ENCODE measurements at regions not wholly inside any gene's neighbourhood (a gene's known extent, or its start where the extent isn't known, plus 50 kb on each side); places are given as distances from the start of the nearest gene placed in this dataset.

- CTCF ChIA-PET, result interaction anchor here (0.7 kb wide), 1 partner anchor 240 kb away, joined by 3 read pairs; no protein-coding TSS in a partner anchor
- POLR2A ChIA-PET, result no interaction called here
- H3K4me1 Mint-ChIP-seq, result no peaks in the 10 kb centered on the region
- peaks cover 7% of the 10 kb centered on the region for H3K9me3 Mint-ChIP-seq (ENCODE audit: low read depth)
- no peaks in the 10 kb centered on the region for H3K27me3 Mint-ChIP-seq
- no peak overlapping the region for H3K27ac Mint-ChIP-seq
- no peak overlapping the region for H3K4me3 Mint-ChIP-seq
- DNase-seq (no peak), ATAC-seq (no peak)
- no peaks in the 10 kb centered on the region for H3K36me3 Mint-ChIP-seq (ENCODE audit: low read depth)
- intact Hi-C loops (cut with DNase I, micrococcal nuclease), result no loop called here
These were observed 181.1 kb upstream of the RBMS3 start for GRCh38 chr3:29099775-29100174.

GRCh38 chr3:29100292-29100691 lies 180.6 kb upstream of the RBMS3 start:
- POLR2A ChIA-PET, result no interaction called here
- CTCF ChIA-PET, result no interaction called here
- Mint-ChIP-seq H3K27ac (no peak overlapping the region), H3K9me3 (ENCODE audit: low read depth) (peaks cover 7% of the 10 kb centered on the region), H3K4me3 (no peak overlapping the region), H3K27me3 (no peaks in the 10 kb centered on the region), H3K36me3 (ENCODE audit: low read depth) (no peaks in the 10 kb centered on the region), H3K4me1 (no peaks in the 10 kb centered on the region)
- intact Hi-C loops (cut with DNase I, micrococcal nuclease), result no loop called here
- ATAC-seq (no peak), DNase-seq (no peak)

- DNase-seq (no peak), ATAC-seq (no peak)
- CTCF ChIA-PET, result no interaction called here
- no peaks in the 10 kb centered on the region for H3K27me3 Mint-ChIP-seq
- no peaks in the 10 kb centered on the region for H3K4me1 Mint-ChIP-seq
- H3K36me3 Mint-ChIP-seq (ENCODE audit: low read depth), result no peaks in the 10 kb centered on the region
- POLR2A ChIA-PET, result no interaction called here
- no peaks in the 10 kb centered on the region for H3K9me3 Mint-ChIP-seq (ENCODE audit: low read depth)
- intact Hi-C loops (cut with DNase I, micrococcal nuclease), result no loop called here
- no peak overlapping the region for H3K27ac Mint-ChIP-seq
- no peak overlapping the region for H3K4me3 Mint-ChIP-seq
These were observed 152.9 kb upstream of the RBMS3 start for GRCh38 chr3:29128001-29128400.

- H3K4me3 Mint-ChIP-seq, result no peak overlapping the region
- POLR2A ChIA-PET, result interaction anchor here (0.6 kb wide), 1 partner anchor 83 kb away, joined by 6 read pairs; no protein-coding TSS in a partner anchor
- no peaks in the 10 kb centered on the region for H3K9me3 Mint-ChIP-seq (ENCODE audit: low read depth)
- no peaks in the 10 kb centered on the region for H3K36me3 Mint-ChIP-seq (ENCODE audit: low read depth)
- ATAC-seq, result peak; percentile 86
- peak; percentile 47 for DNase-seq
- CTCF ChIA-PET, result interaction anchor here (1.7 kb wide), 1 partner anchor 9 kb away, joined by 4 read pairs; no protein-coding TSS in a partner anchor
- peaks cover 4% of the 10 kb centered on the region for H3K4me1 Mint-ChIP-seq
- no peak overlapping the region for H3K27ac Mint-ChIP-seq
- H3K27me3 Mint-ChIP-seq, result peaks cover 2% of the 10 kb centered on the region
- intact Hi-C loops (cut with DNase I, micrococcal nuclease), result no loop called here
These were observed 143.3 kb upstream of the RBMS3 start for GRCh38 chr3:29137601-29138000.

- Mint-ChIP-seq H3K9me3 (ENCODE audit: low read depth) (no peaks in the 10 kb centered on the region), H3K4me1 (peaks cover 4% of the 10 kb centered on the region), H3K4me3 (no peak overlapping the region), H3K36me3 (ENCODE audit: low read depth) (no peaks in the 10 kb centered on the region), H3K27ac (no peak overlapping the region), H3K27me3 (peaks cover 2% of the 10 kb centered on the region)
- intact Hi-C loops (cut with DNase I, micrococcal nuclease), result no loop called here
- no peak for DNase-seq
- ChIA-PET CTCF (interaction anchor here (1.7 kb wide), 1 partner anchor 8 kb away, joined by 4 read pairs; no protein-coding TSS in a partner anchor), POLR2A (no interaction called here)
- peak; percentile 12 for ATAC-seq
These were observed 142.7 kb upstream of the RBMS3 start for GRCh38 chr3:29138171-29138570.

- H3K36me3 Mint-ChIP-seq (ENCODE audit: low read depth), result no peaks in the 10 kb centered on the region
- no peaks in the 10 kb centered on the region for H3K27me3 Mint-ChIP-seq
- ATAC-seq (no peak), DNase-seq (no peak)
- ChIA-PET POLR2A (no interaction called here), CTCF (no interaction called here)
- H3K4me3 Mint-ChIP-seq, result no peak overlapping the region
- intact Hi-C loops (cut with DNase I, micrococcal nuclease), result no loop called here
- no peak overlapping the region for H3K27ac Mint-ChIP-seq
- H3K4me1 Mint-ChIP-seq, result peaks cover 6% of the 10 kb centered on the region
- no peaks in the 10 kb centered on the region for H3K9me3 Mint-ChIP-seq (ENCODE audit: low read depth)
These were observed 140.2 kb upstream of the RBMS3 start for GRCh38 chr3:29140666-29141065.

GRCh38 chr3:29141197-29141917 lies 139.5 kb upstream of the RBMS3 start:
- Mint-ChIP-seq H3K36me3 (ENCODE audit: low read depth) (no peaks in the 10 kb centered on the region), H3K9me3 (ENCODE audit: low read depth) (no peaks in the 10 kb centered on the region), H3K4me3 (no peak overlapping the region), H3K4me1 (peaks cover 6% of the 10 kb centered on the region), H3K27ac (no peak overlapping the region), H3K27me3 (no peaks in the 10 kb centered on the region)
- no peak for DNase-seq
- intact Hi-C loops (cut with DNase I, micrococcal nuclease), result no loop called here
- ChIA-PET POLR2A (no interaction called here), CTCF (no interaction called here)
- no peak for ATAC-seq

- DNase-seq (no peak), ATAC-seq (no peak)
- Mint-ChIP-seq H3K9me3 (ENCODE audit: low read depth) (no peaks in the 10 kb centered on the region), H3K36me3 (ENCODE audit: low read depth) (no peaks in the 10 kb centered on the region), H3K27ac (no peak overlapping the region), H3K4me1 (peaks cover 6% of the 10 kb centered on the region), H3K27me3 (no peaks in the 10 kb centered on the region), H3K4me3 (no peak overlapping the region)
- ChIA-PET CTCF (no interaction called here), POLR2A (no interaction called here)
- intact Hi-C loops (cut with DNase I, micrococcal nuclease), result no loop called here
These were observed 139.0 kb upstream of the RBMS3 start for GRCh38 chr3:29141918-29142275.

GRCh38 chr3:29143151-29143550 lies 137.7 kb upstream of the RBMS3 start:
- no peak overlapping the region for H3K4me3 Mint-ChIP-seq
- no peak overlapping the region for H3K27ac Mint-ChIP-seq
- POLR2A ChIA-PET, result no interaction called here
- ATAC-seq (no peak), DNase-seq (no peak)
- H3K4me1 Mint-ChIP-seq, result peaks cover 2% of the 10 kb centered on the region
- CTCF ChIA-PET, result no interaction called here
- no peaks in the 10 kb centered on the region for H3K36me3 Mint-ChIP-seq (ENCODE audit: low read depth)
- intact Hi-C loops (cut with DNase I, micrococcal nuclease), result no loop called here
- H3K9me3 Mint-ChIP-seq (ENCODE audit: low read depth), result no peaks in the 10 kb centered on the region
- H3K27me3 Mint-ChIP-seq, result no peaks in the 10 kb centered on the region

- Mint-ChIP-seq H3K9me3 (ENCODE audit: low read depth) (no peaks in the 10 kb centered on the region), H3K4me1 (peaks cover 2% of the 10 kb centered on the region), H3K27ac (no peak overlapping the region), H3K27me3 (no peaks in the 10 kb centered on the region), H3K4me3 (no peak overlapping the region), H3K36me3 (ENCODE audit: low read depth) (no peaks in the 10 kb centered on the region)
- POLR2A ChIA-PET, result no interaction called here
- intact Hi-C loops (cut with DNase I, micrococcal nuclease), result no loop called here
- CTCF ChIA-PET, result interaction anchor here (1.0 kb wide), 1 partner anchor 10 kb away, joined by 5 read pairs; no protein-coding TSS in a partner anchor
- ATAC-seq (no peak), DNase-seq (no peak)
These were observed 136.5 kb upstream of the RBMS3 start for GRCh38 chr3:29144361-29144760.

- peaks cover 2% of the 10 kb centered on the region for H3K4me1 Mint-ChIP-seq
- DNase-seq, result no peak
- intact Hi-C loops (cut with DNase I, micrococcal nuclease), result no loop called here
- no peaks in the 10 kb centered on the region for H3K27me3 Mint-ChIP-seq
- no peaks in the 10 kb centered on the region for H3K9me3 Mint-ChIP-seq (ENCODE audit: low read depth)
- H3K36me3 Mint-ChIP-seq (ENCODE audit: low read depth), result no peaks in the 10 kb centered on the region
- ChIA-PET CTCF (interaction anchor here (1.0 kb wide), 1 partner anchor 9 kb away, joined by 5 read pairs; no protein-coding TSS in a partner anchor), POLR2A (no interaction called here)
- no peak for ATAC-seq
- no peak overlapping the region for H3K27ac Mint-ChIP-seq
- H3K4me3 Mint-ChIP-seq, result no peak overlapping the region
These were observed 136.1 kb upstream of the RBMS3 start for GRCh38 chr3:29144807-29145206.

GRCh38 chr3:29145360-29145759 lies 135.5 kb upstream of the RBMS3 start:
- Mint-ChIP-seq H3K4me3 (no peak overlapping the region), H3K9me3 (ENCODE audit: low read depth) (no peaks in the 10 kb centered on the region), H3K4me1 (peaks cover 2% of the 10 kb centered on the region), H3K27me3 (no peaks in the 10 kb centered on the region), H3K27ac (no peak overlapping the region), H3K36me3 (ENCODE audit: low read depth) (no peaks in the 10 kb centered on the region)
- CTCF ChIA-PET, result interaction anchor here (1.0 kb wide), 1 partner anchor 9 kb away, joined by 5 read pairs; no protein-coding TSS in a partner anchor
- POLR2A ChIA-PET, result no interaction called here
- intact Hi-C loops (cut with DNase I, micrococcal nuclease), result no loop called here
- DNase-seq, result no peak
- ATAC-seq, result no peak
